ENCODE measurements at regions not wholly inside any gene's neighbourhood (a gene's known extent, or its start where the extent isn't known, plus 50 kb on each side); places are given as distances from the start of the nearest gene placed in this dataset.

DNA sequence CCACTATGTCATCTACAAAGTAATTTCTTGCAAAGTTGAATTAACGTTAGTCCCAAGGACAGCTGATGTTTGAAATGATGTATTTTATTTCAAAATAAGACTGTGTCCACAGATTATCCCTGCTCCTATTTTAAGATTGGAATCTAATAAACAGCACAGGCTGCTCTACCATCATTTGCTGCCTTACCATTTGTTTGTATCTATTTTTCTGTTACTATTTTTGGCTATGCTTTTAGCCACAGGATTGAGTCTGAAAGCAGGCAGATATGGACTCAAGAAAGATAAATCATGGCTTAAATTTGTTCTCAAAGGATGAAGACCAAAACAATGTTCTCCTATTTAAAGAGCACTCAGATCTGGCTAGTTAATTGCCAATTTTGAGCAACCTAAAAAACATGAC, 105.3 kb downstream of the RGS2 start:
- TF ChIP-seq, protein P1, sequence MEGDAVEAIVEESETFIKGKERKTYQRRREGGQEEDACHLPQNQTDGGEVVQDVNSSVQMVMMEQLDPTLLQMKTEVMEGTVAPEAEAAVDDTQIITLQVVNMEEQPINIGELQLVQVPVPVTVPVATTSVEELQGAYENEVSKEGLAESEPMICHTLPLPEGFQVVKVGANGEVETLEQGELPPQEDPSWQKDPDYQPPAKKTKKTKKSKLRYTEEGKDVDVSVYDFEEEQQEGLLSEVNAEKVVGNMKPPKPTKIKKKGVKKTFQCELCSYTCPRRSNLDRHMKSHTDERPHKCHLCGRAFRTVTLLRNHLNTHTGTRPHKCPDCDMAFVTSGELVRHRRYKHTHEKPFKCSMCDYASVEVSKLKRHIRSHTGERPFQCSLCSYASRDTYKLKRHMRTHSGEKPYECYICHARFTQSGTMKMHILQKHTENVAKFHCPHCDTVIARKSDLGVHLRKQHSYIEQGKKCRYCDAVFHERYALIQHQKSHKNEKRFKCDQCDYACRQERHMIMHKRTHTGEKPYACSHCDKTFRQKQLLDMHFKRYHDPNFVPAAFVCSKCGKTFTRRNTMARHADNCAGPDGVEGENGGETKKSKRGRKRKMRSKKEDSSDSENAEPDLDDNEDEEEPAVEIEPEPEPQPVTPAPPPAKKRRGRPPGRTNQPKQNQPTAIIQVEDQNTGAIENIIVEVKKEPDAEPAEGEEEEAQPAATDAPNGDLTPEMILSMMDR (IDR thresholded peaks at IDR 0.05): no peak
- TF ChIP-seq POLR2A (IDR thresholded peaks at IDR 0.05): no peak
